Sigmoid colon (tissue), 4 donors: ENCODE measurements at regions not wholly inside any gene's neighbourhood (a gene's known extent, or its start where the extent isn't known, plus 50 kb on each side); places are given as distances from the start of the nearest gene placed in this dataset.

Experiments
- EP300 ChIP-seq, 4 donors: sonication (generic); formaldehyde crosslinking; IDR thresholded peaks; one replicate each; pipeline ENCODE4 v1.6.1; 2017; ENCODE audit warnings: antibody characterized with exemption in 4 of 4
- POLR2A ChIP-seq, 2 donors: fragments of 450-650 bp; IDR thresholded peaks; one replicate each; pipeline ENCODE4 v1.6.1; 2016; ENCODE audit warnings: antibody characterized with exemption in 2 of 2, mild to moderate bottlenecking in 2 of 2, moderate library complexity in 2 of 2
- TF ChIP-seq, protein P1 (sequence below), 4 experiments: fragments of 450-650 bp in 3 of 4; fragments of 200-600 bp in 1 of 4; IDR thresholded peaks; one replicate each; pipeline ENCODE4 v1.5.1; 2016 to 2019; ENCODE audit warnings: antibody characterized with exemption in 4 of 4, mild to moderate bottlenecking in 3 of 4, moderate library complexity in 2 of 4

DNA sequence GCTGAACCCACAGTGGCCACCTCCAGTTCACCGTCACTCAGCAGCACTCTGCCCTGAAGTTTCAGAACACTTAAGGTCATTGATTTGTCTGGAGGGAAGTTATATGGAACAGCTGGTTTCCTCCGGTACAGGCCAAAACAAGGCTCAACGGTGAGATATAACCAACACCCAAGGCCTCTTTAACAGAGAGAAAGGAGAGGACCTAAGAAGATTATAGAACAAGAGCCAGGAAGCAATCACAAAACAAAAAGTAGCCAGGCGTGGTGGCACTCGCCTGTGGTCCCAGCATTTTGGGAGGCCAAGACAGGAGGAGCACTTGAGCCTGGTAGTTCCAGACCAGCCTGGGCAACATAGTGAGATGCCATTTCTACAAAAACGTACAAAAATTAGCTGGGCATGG is 290.7 kb downstream of the SKIDA1 start:
- no peak for TF ChIP-seq POLR2A (IDR thresholded peaks at IDR 0.05)
- TF ChIP-seq, protein P1, sequence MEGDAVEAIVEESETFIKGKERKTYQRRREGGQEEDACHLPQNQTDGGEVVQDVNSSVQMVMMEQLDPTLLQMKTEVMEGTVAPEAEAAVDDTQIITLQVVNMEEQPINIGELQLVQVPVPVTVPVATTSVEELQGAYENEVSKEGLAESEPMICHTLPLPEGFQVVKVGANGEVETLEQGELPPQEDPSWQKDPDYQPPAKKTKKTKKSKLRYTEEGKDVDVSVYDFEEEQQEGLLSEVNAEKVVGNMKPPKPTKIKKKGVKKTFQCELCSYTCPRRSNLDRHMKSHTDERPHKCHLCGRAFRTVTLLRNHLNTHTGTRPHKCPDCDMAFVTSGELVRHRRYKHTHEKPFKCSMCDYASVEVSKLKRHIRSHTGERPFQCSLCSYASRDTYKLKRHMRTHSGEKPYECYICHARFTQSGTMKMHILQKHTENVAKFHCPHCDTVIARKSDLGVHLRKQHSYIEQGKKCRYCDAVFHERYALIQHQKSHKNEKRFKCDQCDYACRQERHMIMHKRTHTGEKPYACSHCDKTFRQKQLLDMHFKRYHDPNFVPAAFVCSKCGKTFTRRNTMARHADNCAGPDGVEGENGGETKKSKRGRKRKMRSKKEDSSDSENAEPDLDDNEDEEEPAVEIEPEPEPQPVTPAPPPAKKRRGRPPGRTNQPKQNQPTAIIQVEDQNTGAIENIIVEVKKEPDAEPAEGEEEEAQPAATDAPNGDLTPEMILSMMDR (IDR thresholded peaks at IDR 0.05) = no peak
- no peak for TF ChIP-seq EP300 (IDR thresholded peaks at IDR 0.05)
